GM18505 (cell line): ENCODE measurements at regions not wholly inside any gene's neighbourhood (a gene's known extent, or its start where the extent isn't known, plus 50 kb on each side); places are given as distances from the start of the nearest gene placed in this dataset.

Source experiments
- ATAC-seq: cut with Tn5 transposase; IDR thresholded peaks from one replicate; pipeline ENCODE4 v1.9.1; 2021; ENCODE audit not compliant: unreplicated experiment
- POLR2A ChIP-seq: IDR thresholded peaks from 4 replicates; pipeline ENCODE4 v1.6.1; 2011; ENCODE audit warnings: borderline replicate concordance; ENCODE audit not compliant: insufficient read depth, insufficient read length; ENCODE audit errors: extremely low read depth

DNA sequence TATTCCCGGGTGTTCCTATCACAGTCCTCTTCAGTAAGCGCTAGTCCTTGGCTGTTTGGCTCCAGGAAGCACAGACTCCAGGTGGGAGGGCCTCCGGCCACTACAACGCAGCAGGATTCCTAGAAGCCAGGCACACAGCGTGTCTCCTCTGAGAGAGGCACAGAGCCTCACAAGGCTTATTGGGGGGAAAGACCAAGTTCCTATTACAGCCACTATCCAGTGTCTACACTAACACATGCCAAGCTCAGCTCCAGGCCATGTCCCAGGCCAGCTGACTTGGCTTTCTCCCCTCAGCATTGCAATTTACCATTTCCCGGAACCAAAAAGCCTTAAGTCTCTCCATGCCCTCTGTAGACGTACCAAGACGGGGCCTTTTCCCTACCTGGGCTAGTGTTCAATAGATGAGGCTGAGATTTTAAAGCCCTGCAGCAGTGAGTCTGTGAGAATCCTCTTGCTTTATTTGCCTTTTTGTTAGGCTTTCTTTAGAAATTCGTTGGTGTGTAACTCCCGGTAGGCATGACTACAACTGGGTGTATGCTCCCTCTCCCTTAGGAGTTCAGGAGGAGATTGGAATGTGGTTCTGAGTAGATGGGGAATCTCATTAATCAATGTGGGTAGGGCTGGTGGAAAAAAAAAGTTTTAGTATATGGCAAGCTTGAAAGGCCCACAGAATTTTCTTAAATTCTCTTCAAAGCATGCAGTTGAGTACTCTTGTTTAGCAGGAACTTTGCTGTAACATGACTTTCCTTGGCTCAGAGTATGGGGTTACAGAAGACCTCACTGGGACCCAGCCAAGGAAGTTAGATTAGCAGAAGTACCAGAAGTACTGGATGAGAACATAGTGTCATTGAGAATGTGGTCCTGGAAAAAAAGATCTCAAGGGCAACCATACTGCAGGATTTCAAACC lies 84.3 kb upstream of the SLC1A3 start:
- no peak for TF ChIP-seq POLR2A
- no peak for ATAC-seq

DNA sequence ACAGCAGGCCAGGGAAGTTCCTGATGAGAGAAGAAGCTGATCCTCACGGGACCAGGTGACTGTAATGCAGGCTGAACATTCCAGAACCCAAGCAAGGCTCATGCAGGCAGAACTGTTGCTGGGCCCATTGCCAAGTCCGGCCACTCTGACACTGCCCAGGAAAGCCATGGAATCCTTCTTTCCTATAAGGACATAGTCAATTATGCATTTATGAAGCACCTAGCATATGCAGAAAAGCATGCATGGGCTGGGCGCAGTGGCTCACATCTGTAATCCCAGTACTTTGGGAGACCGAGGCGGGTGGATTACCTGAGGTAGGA lies 83.7 kb upstream of the SLC1A3 start:
- no peak for ATAC-seq
- no peak for TF ChIP-seq POLR2A

DNA sequence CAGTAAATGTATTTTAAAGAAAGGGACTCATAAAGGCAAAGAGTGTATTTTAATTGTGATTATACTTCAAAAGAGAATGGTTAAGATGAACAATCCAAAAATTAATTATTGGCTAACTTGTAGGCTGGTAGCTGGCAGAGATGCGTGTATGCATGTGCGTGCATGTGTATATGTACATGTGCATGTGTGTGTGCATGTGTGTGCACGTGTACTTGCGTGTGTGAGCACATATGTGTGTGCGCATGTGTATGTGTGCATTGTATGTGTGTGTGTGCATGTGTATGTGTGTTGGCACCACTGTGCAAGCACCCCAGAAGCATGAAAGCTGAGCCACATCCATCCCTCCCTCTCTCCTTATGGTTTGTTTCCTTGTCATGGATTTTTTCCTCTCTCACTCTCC lies 83.0 kb upstream of the SLC1A3 start:
- ATAC-seq, result no peak
- TF ChIP-seq POLR2A, result no peak

DNA sequence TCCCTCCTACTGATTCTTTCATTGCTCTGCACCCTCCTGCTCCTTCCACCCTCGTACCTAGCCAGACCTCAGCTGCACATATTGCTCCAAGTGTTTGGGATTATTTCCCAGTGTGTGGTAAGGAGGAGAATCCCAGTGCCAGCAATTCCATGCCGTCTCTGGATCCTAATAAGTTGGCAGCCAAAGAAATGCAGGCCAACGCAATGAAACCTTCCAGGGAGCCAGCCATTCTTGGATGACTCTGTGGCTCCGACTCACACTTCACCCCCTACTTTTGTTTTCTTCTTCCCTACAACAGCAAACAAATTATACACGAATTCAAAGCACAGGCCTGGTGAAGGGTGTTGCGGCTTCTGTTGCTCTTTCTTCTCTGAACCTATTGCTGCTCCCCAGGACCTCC lies 82.5 kb upstream of the SLC1A3 start:
- no peak for ATAC-seq
- no peak for TF ChIP-seq POLR2A

DNA sequence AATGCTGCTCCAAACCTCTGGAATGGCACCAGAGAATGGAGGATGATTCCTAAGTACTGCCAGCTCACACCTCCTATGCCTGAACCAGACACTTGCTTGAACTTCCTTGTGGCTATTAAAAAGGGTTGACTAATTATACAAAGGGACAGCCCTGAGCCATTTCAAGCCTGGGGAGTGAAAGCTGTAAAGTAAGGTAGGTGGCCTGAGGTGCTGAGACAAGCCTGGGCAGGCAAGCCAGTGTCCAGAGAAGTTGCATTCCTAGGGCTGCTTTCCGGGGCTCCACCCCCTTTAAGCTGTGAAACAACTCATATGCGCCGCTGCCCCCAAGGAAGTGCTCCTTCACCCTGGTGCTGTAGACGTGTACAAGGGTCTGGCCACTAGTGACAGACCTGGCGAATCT lies 79.9 kb upstream of the SLC1A3 start:
- TF ChIP-seq POLR2A, result no peak
- ATAC-seq, result no peak

DNA sequence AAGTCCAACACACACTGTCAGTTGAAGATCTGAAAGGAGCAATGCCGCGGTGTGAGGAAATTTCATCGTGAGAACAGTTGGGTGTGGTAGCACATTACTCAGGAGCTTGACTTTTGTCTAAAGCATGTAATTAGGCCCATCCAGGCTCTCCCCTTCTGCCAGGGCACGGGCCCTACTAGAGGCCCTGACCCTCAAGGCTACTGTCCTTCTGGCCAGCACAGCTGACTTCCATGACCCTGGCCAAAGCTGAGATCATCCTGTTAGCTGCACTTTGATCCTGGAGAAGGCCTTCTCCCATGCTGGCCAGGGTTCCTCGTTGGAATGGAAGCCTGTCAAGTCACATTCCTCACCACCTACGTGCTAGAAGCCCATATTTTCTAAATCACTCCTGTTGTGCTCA lies 77.8 kb upstream of the SLC1A3 start:
- ATAC-seq, result no peak
- TF ChIP-seq POLR2A, result no peak

DNA sequence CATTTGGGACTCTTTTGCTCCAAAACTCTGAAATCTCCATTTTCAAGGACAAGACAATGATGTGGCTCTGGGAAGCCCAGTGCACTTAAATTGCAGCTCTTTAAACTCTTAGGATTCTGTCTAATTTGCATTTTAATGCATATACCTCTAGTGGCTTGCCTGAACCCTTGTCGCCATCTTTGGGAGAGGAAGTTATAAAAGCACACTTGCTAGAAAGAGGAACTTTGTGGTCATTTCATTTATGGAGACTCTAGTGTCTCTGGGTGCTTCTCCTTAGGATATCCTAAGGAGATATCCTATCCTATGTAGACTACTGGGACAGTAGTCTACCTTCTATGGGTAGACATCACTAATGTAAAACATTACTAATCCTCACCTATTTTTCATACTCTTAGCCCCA lies 77.3 kb upstream of the SLC1A3 start:
- ATAC-seq, result no peak
- TF ChIP-seq POLR2A, result no peak

DNA sequence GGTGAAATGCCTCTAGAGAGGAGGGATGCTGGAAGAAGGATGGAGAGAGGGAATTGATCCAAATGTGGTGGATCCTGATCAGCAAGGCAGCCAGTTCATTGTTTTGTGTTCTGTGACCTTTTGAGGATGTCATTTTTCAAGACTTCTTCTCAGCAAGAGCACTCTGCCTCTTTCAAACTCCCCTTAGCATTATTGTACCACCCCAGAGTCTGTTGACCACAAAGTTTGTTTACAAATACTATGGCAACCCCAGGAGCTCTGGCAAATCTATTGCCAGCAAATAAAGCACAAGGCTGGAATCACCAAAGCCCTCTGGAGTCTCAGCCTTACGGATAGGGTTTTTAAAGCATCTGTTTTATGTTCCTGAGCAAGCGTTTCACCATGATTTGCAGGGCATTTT lies 76.2 kb upstream of the SLC1A3 start:
- no peak for TF ChIP-seq POLR2A
- ATAC-seq, result no peak

DNA sequence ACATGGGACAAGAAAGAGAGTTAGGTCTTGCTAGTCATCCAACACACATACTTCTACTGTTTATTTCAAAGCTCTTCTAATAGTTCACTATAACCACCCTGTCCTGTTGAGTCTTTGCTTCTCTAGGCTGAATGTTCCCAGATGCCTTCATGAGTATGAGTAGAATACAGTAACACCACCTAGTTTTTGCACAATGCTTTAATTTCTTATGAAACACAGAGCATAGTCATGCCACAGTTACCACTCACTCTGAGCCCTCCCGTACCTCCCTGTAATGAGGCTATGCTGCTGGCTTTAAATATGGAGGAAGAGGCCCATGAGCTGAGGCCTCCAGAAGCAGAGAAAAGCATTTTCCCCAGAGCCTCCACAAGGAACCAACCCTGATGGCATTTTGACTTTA lies 75.0 kb upstream of the SLC1A3 start:
- ATAC-seq, result no peak

DNA sequence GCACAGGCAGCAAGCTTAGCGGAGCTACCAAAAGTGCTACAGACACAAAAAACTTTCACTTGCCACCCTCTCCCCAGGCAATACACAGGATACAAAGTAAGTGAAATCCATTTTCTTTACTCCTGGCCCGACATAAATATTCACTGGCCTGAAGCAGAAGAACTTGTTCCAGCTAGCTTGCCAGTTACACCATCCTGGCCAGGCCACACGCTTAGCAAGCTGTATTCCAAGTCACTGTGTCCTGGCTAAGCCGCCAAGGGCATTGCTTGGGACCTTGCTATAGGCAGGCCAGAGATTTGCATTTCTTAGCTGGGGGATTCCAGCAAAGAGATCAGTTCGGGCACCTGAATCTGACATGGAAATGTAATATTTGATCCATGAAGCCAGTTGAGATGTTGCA lies 71.0 kb upstream of the SLC1A3 start:
- ATAC-seq, result no peak
- no peak for TF ChIP-seq POLR2A

More for the DNA sequence above, 75.0 kb upstream of the SLC1A3 start:
- TF ChIP-seq POLR2A, result no peak

DNA sequence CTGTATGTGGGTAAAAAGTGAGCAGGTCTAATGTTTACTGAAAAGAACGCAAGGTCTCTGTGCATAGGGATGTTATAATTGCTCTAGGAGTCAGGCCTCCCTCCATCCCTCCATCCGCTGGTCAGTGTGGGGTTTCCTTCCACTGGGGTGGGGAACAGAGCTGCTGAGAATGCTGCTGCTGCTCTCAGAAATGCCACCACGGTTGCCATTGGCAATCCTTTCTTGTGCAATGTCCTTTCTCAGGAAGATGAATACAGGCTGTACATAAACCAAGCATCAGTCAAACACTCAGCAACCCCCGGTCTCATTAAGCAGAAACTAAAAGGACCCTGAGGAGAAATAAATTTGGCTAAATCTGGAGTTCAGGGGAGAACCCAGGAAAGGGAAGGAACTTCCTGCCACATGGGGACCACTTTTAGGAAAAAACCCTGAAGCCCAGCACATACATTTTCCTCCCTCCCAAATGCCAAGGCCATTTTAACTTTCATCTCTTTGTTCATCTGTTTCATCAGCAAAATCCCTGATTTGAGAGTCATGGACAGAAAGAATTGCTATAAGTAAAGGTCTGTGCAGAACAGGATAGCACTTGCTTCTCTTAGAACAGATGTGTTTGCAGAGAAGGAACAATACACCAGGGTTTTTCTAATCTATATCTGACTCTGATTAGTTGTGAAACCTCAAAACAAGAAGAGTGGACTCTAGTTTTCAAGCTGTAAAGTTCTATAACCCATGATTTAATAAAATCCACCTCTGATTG lies 70.4 kb upstream of the SLC1A3 start:
- ATAC-seq, result no peak
- TF ChIP-seq POLR2A, result no peak

DNA sequence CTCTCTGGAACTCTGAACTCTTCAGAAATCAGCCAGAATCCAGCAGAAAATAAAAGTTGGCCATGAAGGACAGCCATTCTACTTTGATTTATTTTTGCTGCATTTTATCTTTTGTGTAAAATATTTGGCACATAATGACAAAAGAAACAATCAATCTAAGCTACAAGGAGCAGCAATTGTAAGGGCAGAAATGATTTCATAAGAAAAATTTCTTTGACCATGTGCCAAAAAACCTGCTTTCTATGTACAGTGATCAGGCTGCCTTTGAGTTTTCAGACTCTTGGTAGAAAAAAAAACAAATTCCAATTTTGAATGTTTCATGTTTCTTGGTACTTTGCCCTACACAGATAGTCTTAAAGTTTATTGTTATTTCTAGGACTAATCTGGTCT lies 69.8 kb upstream of the SLC1A3 start:
- ATAC-seq, result no peak

DNA sequence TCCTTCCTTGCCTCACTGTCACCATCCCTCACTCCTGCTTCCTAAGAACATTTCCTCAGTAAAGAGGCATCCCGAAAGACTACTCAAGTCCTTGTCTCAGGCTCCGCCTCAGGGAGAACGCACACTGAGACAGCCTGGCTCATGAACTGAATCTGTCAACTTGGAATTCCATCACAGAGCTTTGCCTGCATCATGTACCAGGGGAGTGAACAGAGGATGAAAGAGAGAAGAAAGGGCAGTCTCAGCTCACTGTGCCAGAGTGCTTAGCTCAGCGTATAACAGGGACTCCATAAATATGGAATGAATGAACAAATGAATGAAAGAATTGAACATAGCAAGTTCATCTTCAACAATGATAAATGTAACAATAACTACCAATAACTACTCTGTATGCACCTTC lies 68.7 kb upstream of the SLC1A3 start:
- no peak for TF ChIP-seq POLR2A
- ATAC-seq, result no peak

More for the DNA sequence above, 69.8 kb upstream of the SLC1A3 start:
- TF ChIP-seq POLR2A, result no peak
